HG02840 (cell line): ENCODE measurements at regions not wholly inside any gene's neighbourhood (a gene's known extent, or its start where the extent isn't known, plus 50 kb on each side); places are given as distances from the start of the nearest gene placed in this dataset.

Source experiments
- ATAC-seq: cut with Tn5 transposase; IDR thresholded peaks from one replicate; pipeline ENCODE4 v1.9.1; 2021; ENCODE audit warnings: mild to moderate bottlenecking, moderate library complexity, moderate number of reproducible peaks; ENCODE audit not compliant: unreplicated experiment, low FRiP score

DNA sequence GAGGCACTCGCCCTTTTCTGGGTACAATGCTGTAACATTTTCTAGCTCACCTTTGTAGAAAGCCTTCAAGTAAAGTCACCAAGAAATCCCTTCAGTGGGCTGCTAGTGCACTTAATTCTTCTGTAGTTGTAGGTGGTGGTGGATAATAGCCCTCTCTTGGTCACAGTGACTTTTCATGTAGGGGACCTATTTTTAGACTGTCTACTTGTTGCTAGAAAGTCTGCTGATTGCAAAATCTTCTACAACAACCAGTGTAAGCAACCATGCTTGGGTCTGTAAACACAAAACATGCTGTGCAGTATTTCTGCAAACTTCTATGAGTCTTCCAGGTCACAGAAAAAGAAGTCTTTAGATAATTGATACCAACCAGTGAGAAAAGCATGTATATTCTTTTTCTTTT lies 55.6 kb downstream of the PBDC1 start:
- no peak for ATAC-seq

- ATAC-seq = no peak
These were observed 76.0 kb downstream of the PBDC1 start for GRCh38 chrX:76248901-76249300.

GRCh38 chrX:76253432-76253831 lies 80.6 kb downstream of the PBDC1 start:
- peak; percentile 67 for ATAC-seq

GRCh38 chrX:76279007-76279406 lies 106.1 kb downstream of the PBDC1 start:
- no peak for ATAC-seq
